ENCODE measurements at regions not wholly inside any gene's neighbourhood (a gene's known extent, or its start where the extent isn't known, plus 50 kb on each side); places are given as distances from the start of the nearest gene placed in this dataset.

- no peak for TF ChIP-seq CTCF (IDR thresholded peaks at IDR 0.05)
- TF ChIP-seq POLR2A (IDR thresholded peaks at IDR 0.05), result no peak
Observed at GRCh38 chr10:43809211-43809930, 160.7 kb upstream of the ZNF32 start.
